HG03045 (cell line): ENCODE measurements at regions not wholly inside any gene's neighbourhood (a gene's known extent, or its start where the extent isn't known, plus 50 kb on each side); places are given as distances from the start of the nearest gene placed in this dataset.
"Not testable (repeated sequence)": the region's sequence is repeated elsewhere in the genome, so short reads cannot be mapped to it uniquely, and the experiment has no call there.

Experiments used
- ATAC-seq: cut with Tn5 transposase; IDR thresholded peaks from one replicate; pipeline ENCODE4 v1.9.1; 2021; ENCODE audit warnings: mild to moderate bottlenecking, moderate library complexity; ENCODE audit not compliant: unreplicated experiment

- ATAC-seq, result no peak
Measured at GRCh38 chr9:30771760-30772159, 1612.7 kb upstream of the ACO1 start.

DNA sequence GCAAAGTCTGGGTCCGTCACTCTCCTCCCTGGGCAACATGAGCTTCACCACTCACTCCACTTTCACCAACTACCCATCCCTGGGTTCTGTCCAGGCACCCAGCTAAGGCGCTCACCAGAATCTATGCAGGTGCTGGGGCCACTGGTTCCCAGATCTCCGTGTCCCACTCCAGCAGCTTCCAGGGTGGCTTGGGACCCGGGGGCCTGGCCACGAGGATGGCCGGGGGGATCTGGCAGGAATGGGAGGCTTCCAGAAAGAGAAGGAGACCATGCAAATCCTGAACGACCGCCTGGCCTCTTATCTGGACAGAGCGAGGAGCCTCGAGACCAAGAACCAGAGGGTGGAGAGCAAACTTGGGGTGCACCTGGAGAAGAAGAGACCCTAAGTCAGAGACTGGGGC is 1611.0 kb upstream of the ACO1 start:
- no peak for ATAC-seq

DNA sequence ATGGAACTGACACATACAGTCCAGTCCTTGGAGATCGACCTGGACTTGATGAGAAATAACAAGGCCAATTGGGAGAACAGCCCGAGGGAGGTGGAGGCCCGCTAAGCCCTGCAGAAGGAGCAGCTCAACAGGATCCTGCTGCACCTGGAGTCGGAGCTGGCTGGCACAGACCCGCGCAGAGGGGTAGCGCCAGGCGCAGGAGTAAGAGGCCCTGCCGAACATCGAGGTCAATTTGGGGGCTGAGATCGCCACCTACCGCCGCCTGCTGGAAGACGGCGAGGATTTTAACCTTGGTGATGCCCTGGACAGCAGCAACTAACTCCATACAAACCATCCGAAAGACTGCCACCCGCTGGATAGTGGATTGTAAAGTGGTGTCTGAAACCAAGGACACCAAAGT is 1610.1 kb upstream of the ACO1 start:
- no peak for ATAC-seq

DNA sequence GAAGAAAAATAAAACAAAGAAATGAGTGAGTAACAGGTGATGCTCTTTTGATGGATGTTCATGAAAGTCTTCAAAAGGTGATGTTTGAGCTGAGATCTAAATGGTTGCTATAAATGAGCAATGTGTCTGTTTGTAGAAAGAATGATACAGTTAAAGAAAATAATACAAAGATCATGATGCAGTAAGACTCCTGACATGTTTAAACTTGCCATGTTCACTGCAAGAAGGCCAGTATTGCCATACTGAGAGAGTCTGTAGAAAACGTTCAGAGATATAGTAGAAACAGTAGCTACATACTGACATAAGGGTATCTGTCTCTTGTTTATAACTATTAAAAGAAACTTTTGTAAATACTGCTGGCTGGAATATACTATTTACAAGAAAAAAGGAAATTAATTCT is 1609.2 kb upstream of the ACO1 start:
- no peak for ATAC-seq

DNA sequence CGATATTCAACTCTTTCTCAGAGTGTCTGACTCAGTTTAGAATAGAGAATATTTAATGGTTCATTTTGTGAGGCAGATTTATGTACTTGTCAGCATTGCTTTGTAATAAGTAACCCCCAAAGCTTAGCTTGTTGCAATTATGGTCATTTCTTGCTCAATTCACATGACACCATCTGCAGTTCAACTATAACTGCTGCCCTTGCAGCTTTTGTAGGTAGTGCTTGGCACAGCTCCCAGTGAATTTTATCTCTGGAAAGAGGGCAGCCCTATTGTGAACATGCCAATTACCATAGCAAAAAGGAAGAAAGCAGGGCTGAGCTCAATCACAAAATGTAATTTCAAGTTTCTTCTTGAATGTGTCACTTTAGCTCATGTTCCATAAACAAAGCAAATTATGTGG is 1587.7 kb upstream of the ACO1 start:
- no peak for ATAC-seq

- no peak for ATAC-seq
Measured at GRCh38 chr9:30799527-30800101, 1584.8 kb upstream of the ACO1 start.

GRCh38 chr9:30800421-30800820 is 1584.0 kb upstream of the ACO1 start:
- ATAC-seq, result no peak

- ATAC-seq, result no peak
Measured at GRCh38 chr9:30812821-30813220, 1571.6 kb upstream of the ACO1 start.

GRCh38 chr9:30815585-30815984 is 1568.9 kb upstream of the ACO1 start:
- no peak for ATAC-seq

DNA sequence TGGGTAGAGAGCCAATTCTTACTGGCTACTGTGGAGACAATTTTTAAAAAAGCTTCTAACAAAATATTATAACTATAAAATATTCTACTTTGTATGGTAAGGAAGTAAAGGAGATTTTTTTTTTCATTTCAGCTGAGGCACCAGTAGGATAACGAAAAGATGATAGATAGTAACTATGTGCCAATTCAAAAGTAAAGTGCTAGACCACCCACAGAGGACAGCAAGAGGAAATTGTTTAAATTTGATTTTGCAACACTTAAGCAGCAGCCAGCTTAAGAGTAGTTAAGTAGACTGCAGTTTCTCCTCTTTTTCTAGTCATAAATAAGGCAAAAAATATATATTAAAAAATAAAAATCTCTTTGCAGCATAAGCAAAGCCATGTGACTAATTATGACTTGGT is 1539.3 kb upstream of the ACO1 start:
- no peak for ATAC-seq

- ATAC-seq, result no peak
Measured at GRCh38 chr9:30846651-30847050, 1537.8 kb upstream of the ACO1 start.

- ATAC-seq, result no peak
Measured at GRCh38 chr9:30851600-30851999, 1532.8 kb upstream of the ACO1 start.

GRCh38 chr9:30900706-30901105 is 1483.7 kb upstream of the ACO1 start:
- no peak for ATAC-seq

GRCh38 chr9:30913331-30913730 is 1471.1 kb upstream of the ACO1 start:
- ATAC-seq, result no peak

GRCh38 chr9:30915451-30915850 is 1469.0 kb upstream of the ACO1 start:
- ATAC-seq, result no peak

- no peak for ATAC-seq
Measured at GRCh38 chr9:30925126-30925525, 1459.3 kb upstream of the ACO1 start.

DNA sequence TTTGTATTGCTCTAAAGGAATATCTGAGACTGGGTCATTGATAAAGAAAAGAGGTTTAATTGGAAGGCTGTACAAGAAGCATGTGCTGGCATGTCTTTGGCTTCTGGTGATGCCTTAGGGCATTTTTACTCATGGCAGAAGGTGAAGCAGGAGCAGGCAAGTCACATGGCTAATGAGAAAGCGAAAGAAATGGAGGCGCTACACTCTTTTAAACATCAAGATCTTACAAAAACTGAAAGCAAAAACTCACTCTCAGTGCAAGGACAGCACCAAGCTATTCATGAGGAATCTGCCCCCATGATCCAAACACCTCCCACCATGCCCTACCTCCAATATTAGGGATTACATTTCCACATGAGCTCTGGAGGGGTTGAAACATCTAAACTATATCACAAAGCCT is 1458.8 kb upstream of the ACO1 start:
- ATAC-seq, result no peak

DNA sequence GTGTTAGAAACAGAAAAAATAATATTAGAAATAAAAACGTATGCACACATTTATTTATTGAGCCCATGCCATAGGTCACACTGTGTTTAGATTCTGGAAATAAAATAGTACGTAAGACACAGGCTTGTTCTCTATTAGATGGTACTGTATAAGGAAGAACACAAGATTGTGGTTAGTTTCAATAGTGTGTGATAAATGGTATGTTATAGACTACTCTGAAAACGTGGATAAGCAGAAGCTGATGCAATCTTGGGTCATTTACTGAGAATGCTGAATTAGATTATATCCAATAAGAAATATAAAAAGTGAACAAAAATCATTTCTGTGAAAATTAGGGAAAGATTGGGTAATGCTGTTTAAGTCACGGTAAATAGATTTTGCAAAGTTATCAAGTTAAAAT is 1456.4 kb upstream of the ACO1 start:
- no peak for ATAC-seq

DNA sequence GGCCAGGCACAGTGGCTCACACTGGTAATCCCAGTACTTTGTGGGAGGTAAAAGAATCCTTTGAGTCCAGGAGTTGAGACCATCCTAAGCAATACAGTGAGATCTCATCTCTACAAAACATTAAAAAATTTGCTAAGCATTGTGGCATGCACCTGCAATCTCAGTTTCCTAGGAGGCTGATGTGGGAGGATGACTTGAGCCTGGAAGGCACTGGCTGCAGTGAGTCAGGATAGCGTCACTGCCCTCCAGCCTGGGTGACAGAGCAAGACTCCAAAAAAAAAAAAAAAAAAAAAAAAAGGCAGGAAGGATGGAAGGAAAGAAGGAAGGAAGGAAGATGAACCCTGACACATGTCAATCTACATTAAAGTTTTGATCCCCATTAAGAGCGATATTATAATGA is 1452.2 kb upstream of the ACO1 start:
- no peak for ATAC-seq

DNA sequence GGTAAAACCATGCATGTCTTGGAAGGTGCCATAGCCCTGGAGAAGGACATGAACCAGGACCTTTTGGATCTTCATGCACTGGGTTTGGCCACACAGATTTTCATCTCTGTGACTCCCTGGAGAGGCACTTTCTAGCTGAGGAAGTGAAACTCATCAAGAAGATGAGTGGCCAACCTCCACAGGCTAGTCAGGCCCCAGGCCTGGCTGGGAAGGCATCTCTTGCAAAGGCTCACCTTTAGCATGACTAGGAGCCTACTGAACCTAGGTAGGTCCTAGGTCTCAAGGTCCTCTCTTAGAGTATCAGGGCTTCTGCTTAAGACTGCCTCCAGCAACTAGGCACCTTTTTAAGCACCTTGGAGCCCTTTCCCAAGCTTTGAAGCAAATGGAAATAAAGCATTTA is 1448.7 kb upstream of the ACO1 start:
- no peak for ATAC-seq

GRCh38 chr9:30937106-30937505 is 1447.3 kb upstream of the ACO1 start:
- no peak for ATAC-seq

DNA sequence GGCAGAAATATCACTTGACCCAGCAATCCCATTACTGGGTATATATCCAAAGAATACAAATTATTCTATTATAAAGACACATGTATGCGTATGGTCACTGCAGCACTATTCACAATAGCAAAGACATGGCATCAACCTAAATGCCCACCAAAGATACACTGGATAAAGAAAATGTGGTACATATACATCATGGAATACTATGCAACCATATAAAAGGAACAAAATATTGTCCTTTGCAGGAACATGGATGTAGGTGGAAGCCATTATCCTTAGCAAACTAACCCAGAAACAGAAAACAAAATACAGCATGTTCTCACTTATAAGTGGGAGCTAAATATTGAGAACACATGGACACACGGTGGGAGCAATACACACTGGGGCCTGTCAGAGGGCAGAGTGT is 1441.6 kb upstream of the ACO1 start:
- ATAC-seq, result not testable (repeated sequence)

DNA sequence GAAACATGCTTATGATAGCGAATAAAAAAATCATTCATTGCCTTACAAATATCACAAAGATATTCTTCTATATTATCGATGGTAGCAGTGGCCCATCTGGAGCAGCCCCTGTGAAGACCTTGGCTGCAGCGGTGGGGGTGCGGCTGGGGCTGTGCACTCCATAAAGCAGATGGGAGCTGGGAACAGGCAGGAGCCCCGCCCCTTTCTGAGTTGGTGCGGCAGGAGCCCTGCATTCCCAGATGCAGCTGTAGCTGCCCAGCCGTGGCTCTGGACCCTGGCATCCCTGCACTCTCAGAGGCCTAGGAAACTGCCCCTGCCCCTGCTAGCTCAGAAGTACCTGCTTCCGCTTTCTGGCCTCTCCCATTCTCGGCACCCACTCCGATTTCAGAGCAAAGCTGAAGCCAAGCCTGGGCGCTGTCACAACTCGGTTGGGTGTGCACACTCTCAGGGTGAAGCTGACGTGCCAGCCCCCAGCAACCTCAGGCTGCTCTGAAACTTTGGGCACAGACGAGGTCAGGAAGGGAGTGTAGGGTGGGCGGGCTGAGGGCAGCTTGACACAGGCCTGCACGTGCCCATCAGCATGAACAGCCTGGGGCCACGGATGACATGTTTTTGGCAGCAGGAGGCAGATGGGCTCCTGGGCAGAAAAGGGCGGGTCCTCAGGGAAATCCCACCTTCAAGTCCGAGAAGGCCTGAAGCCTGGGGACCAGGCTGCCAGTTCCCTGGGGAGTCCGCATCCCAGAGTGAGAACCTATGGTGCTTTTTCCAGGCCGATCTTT is 1440.8 kb upstream of the ACO1 start:
- ATAC-seq, result no peak
